Adrenal gland (tissue), 5 donors: ENCODE measurements at regions not wholly inside any gene's neighbourhood (a gene's known extent, or its start where the extent isn't known, plus 50 kb on each side); places are given as distances from the start of the nearest gene placed in this dataset.

ENCODE experiments used
- CTCF ChIP-seq, 6 experiments: fragments of 450-650 bp in 4 of 6; fragments of 200-600 bp in 2 of 6; sonication (generic) in 1 of 6; IDR thresholded peaks; 1 replicate in 5 of 6; 2 replicates in 1 of 6; pipeline versions ENCODE4 v1.5.1 to v1.8.0; 2016 to 2021; ENCODE audit warnings: antibody characterized with exemption in 6 of 6, mild to moderate bottlenecking in 2 of 6, moderate library complexity in 1 of 6
- POLR2A ChIP-seq, 2 donors: fragments of 450-650 bp; IDR thresholded peaks; one replicate each; pipeline ENCODE4 v1.6.1; 2017; ENCODE audit warnings: antibody characterized with exemption in 2 of 2, mild to moderate bottlenecking in 2 of 2, moderate library complexity in 1 of 2
- donor health status: DM: no; HTN: no; CAD: no.

GRCh38 chr2:190799999-190800398 is 80.6 kb upstream of the GLS start:
- no peak for TF ChIP-seq CTCF (IDR thresholded peaks at IDR 0.05)
- TF ChIP-seq POLR2A (IDR thresholded peaks at IDR 0.05), result no peak
